WTC11 (cell line): ENCODE measurements at regions not wholly inside any gene's neighbourhood (a gene's known extent, or its start where the extent isn't known, plus 50 kb on each side); places are given as distances from the start of the nearest gene placed in this dataset.

Experiments
- ATAC-seq: fragments of 200-7000 bp; cut with Tn5 transposase; 2 replicates; pipeline ENCODE4 v1.10.0; 2021; ENCODE audit warnings: mild to moderate bottlenecking, moderate library complexity
- CTCF ChIA-PET: fragments of 300-600 bp; sonication (Branson Sonifier 250); formaldehyde crosslinking; loops from one replicate; lab custom pipeline; 2021; ENCODE audit warnings: antibody characterized with exemption; lab: Charles Lee
- POLR2A ChIA-PET: fragments of 350-600 bp; sonication (Branson Sonifier 250); formaldehyde crosslinking; loops from one replicate; lab custom pipeline; 2021; ENCODE audit warnings: antibody characterized with exemption; lab: Charles Lee
- DNase-seq: peaks from one replicate; pipeline ENCODE4 v3.0.0; 2021; ENCODE audit warnings: low spot score
- H3K27ac Mint-ChIP-seq: 2 replicates; pipeline ENCODE4 v1.8.0; 2021; ENCODE audit warnings: mixed read lengths
- H3K27me3 Mint-ChIP-seq: 2 replicates; pipeline ENCODE4 v1.8.0; 2021; ENCODE audit warnings: low read depth, mild to moderate bottlenecking, moderate library complexity, mixed read lengths
- H3K36me3 Mint-ChIP-seq: 2 replicates; pipeline ENCODE4 v1.8.0; 2021; ENCODE audit warnings: mixed read lengths
- H3K4me1 Mint-ChIP-seq: 2 replicates; pipeline ENCODE4 v1.8.0; 2022; ENCODE audit warnings: mixed read lengths
- H3K4me3 Mint-ChIP-seq: 2 replicates; pipeline ENCODE4 v1.8.0; 2021; ENCODE audit warnings: mild to moderate bottlenecking, moderate library complexity, mixed read lengths
- H3K9me3 Mint-ChIP-seq: 2 replicates; pipeline ENCODE4 v1.8.0; 2021; ENCODE audit warnings: mixed read lengths
- ATF1 ChIP-seq: sonication (generic); formaldehyde crosslinking; IDR thresholded peaks from 2 replicates; pipeline ENCODE4 v1.8.1; 2023; ENCODE audit warnings: mild to moderate bottlenecking, moderate library complexity, missing genetic modification reagents
- E2F5 ChIP-seq: sonication (generic); formaldehyde crosslinking; IDR thresholded peaks from 2 replicates; pipeline ENCODE4 v1.8.1; 2022; ENCODE audit warnings: mild to moderate bottlenecking, moderate library complexity, missing genetic modification reagents
- ELF4 ChIP-seq: sonication (generic); formaldehyde crosslinking; IDR thresholded peaks from 2 replicates; pipeline ENCODE4 v1.8.1; 2022; ENCODE audit warnings: low read depth, mild to moderate bottlenecking, moderate library complexity, missing genetic modification reagents
- ERG ChIP-seq: fragments of 250-450 bp; sonication (Bioruptor Pico); IDR thresholded peaks from 2 replicates; pipeline ENCODE4 v1.8.0; 2021; ENCODE audit warnings: mild to moderate bottlenecking
- HMGXB4 ChIP-seq: sonication (generic); formaldehyde crosslinking; IDR thresholded peaks from 2 replicates; pipeline ENCODE4 v1.8.1; 2023; ENCODE audit warnings: mild to moderate bottlenecking, moderate library complexity, missing genetic modification reagents
- JUN ChIP-seq: sonication (generic); formaldehyde crosslinking; IDR thresholded peaks from 2 replicates; pipeline ENCODE4 v1.8.0; 2023; ENCODE audit warnings: mild to moderate bottlenecking, missing genetic modification reagents
- NFATC4 ChIP-seq: fragments of 250-450 bp; sonication (Bioruptor Pico); IDR thresholded peaks from 2 replicates; pipeline ENCODE4 v1.9.0; 2021; ENCODE audit warnings: mild to moderate bottlenecking
- OVOL2 ChIP-seq: fragments of 250-450 bp; sonication (Bioruptor Pico); IDR thresholded peaks from 2 replicates; pipeline ENCODE4 v1.9.0; 2021; ENCODE audit warnings: mild to moderate bottlenecking, borderline replicate concordance
- RORB ChIP-seq: fragments of 250-450 bp; sonication (Bioruptor Pico); IDR thresholded peaks from 2 replicates; pipeline ENCODE4 v1.9.0; 2021; ENCODE audit warnings: mild to moderate bottlenecking
- ZMAT4 ChIP-seq: fragments of 250-450 bp; sonication (Bioruptor Pico); IDR thresholded peaks from 2 replicates; pipeline ENCODE4 v1.9.0; 2021; ENCODE audit warnings: mild to moderate bottlenecking
- ZNF232 ChIP-seq: sonication (generic); formaldehyde crosslinking; IDR thresholded peaks from 2 replicates; pipeline ENCODE4 v1.8.0; 2022; ENCODE audit warnings: mild to moderate bottlenecking, missing genetic modification reagents
- ZNF263 ChIP-seq: sonication (generic); formaldehyde crosslinking; IDR thresholded peaks from 2 replicates; pipeline ENCODE4 v1.8.1; 2022; ENCODE audit warnings: low read depth, mild to moderate bottlenecking, moderate library complexity, missing genetic modification reagents
- ZNF281 ChIP-seq: sonication (generic); formaldehyde crosslinking; IDR thresholded peaks from 2 replicates; pipeline ENCODE4 v1.8.0; 2023; ENCODE audit warnings: mild to moderate bottlenecking, missing genetic modification reagents
- ZNF317 ChIP-seq: sonication (generic); formaldehyde crosslinking; IDR thresholded peaks from 2 replicates; pipeline ENCODE4 v1.8.1; 2023; ENCODE audit warnings: low read depth, mild to moderate bottlenecking, moderate library complexity, missing genetic modification reagents, borderline replicate concordance
- TF ChIP-seq, protein P1 (sequence below): sonication (generic); formaldehyde crosslinking; IDR thresholded peaks from 2 replicates; pipeline ENCODE4 v1.8.0; 2022; ENCODE audit warnings: missing genetic modification reagents

DNA sequence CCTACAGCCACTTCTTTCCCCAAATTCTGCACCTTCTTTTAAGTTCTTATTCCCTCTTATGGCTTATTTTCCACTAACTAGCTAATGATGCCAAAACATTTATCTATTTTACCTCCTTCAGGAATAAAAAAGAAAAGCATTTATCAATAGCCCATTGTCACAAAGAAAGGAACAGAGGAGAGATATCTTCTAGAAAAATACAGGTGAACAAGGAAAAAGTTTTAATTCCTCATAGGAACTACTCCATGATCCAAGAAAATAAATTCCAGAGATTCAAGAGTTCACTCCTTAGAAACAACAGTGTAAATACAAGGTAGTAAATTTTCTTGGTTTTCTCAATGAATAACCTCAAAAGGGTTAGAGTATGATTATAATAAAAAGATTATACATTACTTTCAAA lies 52.6 kb upstream of the TOP3B start:
- H3K27me3 Mint-ChIP-seq = peaks cover 100% of the 10 kb centered on the region
- peaks cover 9% of the 10 kb centered on the region for H3K4me1 Mint-ChIP-seq
- POLR2A ChIA-PET = no interaction called here
- ATAC-seq = no peak
- TF ChIP-seq ZNF232 (CRISPR knock-in tag) (no peak), ZNF317 (CRISPR knock-in tag) (no peak), HMGXB4 (CRISPR knock-in tag) (no peak), ZNF263 (CRISPR knock-in tag) (no peak), ZMAT4 (CRISPR knock-in tag) (no peak), ATF1 (CRISPR knock-in tag) (no peak), ELF4 (CRISPR knock-in tag) (no peak), NFATC4 (CRISPR knock-in tag) (no peak), ZNF281 (CRISPR knock-in tag) (no peak), ERG (CRISPR knock-in tag) (no peak), RORB (no peak), E2F5 (CRISPR knock-in tag) (no peak), JUN (CRISPR knock-in tag) (no peak), OVOL2 (CRISPR knock-in tag) (no peak)
- TF ChIP-seq, protein P1, sequence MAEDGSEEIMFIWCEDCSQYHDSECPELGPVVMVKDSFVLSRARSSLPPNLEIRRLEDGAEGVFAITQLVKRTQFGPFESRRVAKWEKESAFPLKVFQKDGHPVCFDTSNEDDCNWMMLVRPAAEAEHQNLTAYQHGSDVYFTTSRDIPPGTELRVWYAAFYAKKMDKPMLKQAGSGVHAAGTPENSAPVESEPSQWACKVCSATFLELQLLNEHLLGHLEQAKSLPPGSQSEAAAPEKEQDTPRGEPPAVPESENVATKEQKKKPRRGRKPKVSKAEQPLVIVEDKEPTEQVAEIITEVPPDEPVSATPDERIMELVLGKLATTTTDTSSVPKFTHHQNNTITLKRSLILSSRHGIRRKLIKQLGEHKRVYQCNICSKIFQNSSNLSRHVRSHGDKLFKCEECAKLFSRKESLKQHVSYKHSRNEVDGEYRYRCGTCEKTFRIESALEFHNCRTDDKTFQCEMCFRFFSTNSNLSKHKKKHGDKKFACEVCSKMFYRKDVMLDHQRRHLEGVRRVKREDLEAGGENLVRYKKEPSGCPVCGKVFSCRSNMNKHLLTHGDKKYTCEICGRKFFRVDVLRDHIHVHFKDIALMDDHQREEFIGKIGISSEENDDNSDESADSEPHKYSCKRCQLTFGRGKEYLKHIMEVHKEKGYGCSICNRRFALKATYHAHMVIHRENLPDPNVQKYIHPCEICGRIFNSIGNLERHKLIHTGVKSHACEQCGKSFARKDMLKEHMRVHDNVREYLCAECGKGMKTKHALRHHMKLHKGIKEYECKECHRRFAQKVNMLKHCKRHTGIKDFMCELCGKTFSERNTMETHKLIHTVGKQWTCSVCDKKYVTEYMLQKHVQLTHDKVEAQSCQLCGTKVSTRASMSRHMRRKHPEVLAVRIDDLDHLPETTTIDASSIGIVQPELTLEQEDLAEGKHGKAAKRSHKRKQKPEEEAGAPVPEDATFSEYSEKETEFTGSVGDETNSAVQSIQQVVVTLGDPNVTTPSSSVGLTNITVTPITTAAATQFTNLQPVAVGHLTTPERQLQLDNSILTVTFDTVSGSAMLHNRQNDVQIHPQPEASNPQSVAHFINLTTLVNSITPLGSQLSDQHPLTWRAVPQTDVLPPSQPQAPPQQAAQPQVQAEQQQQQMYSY = no peak
- H3K4me3 Mint-ChIP-seq = no peak overlapping the region
- CTCF ChIA-PET = interaction anchor here (1.0 to 2.0 kb wide), 2 partner anchors 8 to 26 kb away, joined by 6 read pairs; no protein-coding TSS in a partner anchor
- H3K27ac Mint-ChIP-seq = no peak overlapping the region
- H3K9me3 Mint-ChIP-seq = no peaks in the 10 kb centered on the region
- DNase-seq = no peak
- H3K36me3 Mint-ChIP-seq = no peaks in the 10 kb centered on the region
